GM23248 (cell line): ENCODE measurements at regions not wholly inside any gene's neighbourhood (a gene's known extent, or its start where the extent isn't known, plus 50 kb on each side); places are given as distances from the start of the nearest gene placed in this dataset.
A peak's percentile ranks its signal among the peaks of the same experiment; 100 is the strongest.

Source experiments
- DNase-seq: peaks from one replicate; pipeline ENCODE4 v3.0.0-alpha.2; 2015
- H2AFZ ChIP-seq: fragments of 200-600 bp; sonication (generic); 2 replicates; pipeline ENCODE4 v1.6.1; 2016; ENCODE audit warnings: antibody characterized with exemption
- H3F3A ChIP-seq: fragments of 200-600 bp; sonication (generic); 2 replicates; pipeline ENCODE4 v1.6.1; 2016; ENCODE audit warnings: mild to moderate bottlenecking, antibody characterized with exemption, mixed run types; ENCODE audit not compliant: insufficient read depth
- H3K27ac ChIP-seq: fragments of 200-600 bp; sonication (generic); 2 replicates; pipeline ENCODE4 v1.5.1; 2016; ENCODE audit warnings: mild to moderate bottlenecking
- H3K27me3 ChIP-seq: fragments of 200-600 bp; sonication (generic); replicated peaks from 2 replicates; pipeline ENCODE4 v1.6.1; 2016; ENCODE audit warnings: mild to moderate bottlenecking; ENCODE audit not compliant: insufficient read depth
- H3K36me3 ChIP-seq: fragments of 200-600 bp; sonication (generic); 2 replicates; pipeline ENCODE4 v1.6.1; 2016; ENCODE audit warnings: low read depth, mild to moderate bottlenecking
- H3K4me1 ChIP-seq: fragments of 200-600 bp; sonication (generic); 2 replicates; pipeline ENCODE4 v1.6.1; 2016; ENCODE audit warnings: mild to moderate bottlenecking; ENCODE audit not compliant: insufficient read depth
- H3K4me2 ChIP-seq: fragments of 200-600 bp; sonication (generic); one replicate; pipeline ENCODE4 v1.6.1; 2016; ENCODE audit warnings: mild to moderate bottlenecking; ENCODE audit not compliant: unreplicated experiment
- H3K4me3 ChIP-seq: fragments of 200-600 bp; sonication (generic); 2 replicates; pipeline ENCODE4 v1.5.1; 2016; ENCODE audit warnings: mild to moderate bottlenecking
- H3K79me2 ChIP-seq: fragments of 200-600 bp; sonication (generic); 2 replicates; pipeline ENCODE4 v1.6.1; 2016; ENCODE audit warnings: mild to moderate bottlenecking; ENCODE audit not compliant: insufficient read depth
- H3K9ac ChIP-seq: fragments of 200-600 bp; sonication (generic); 2 replicates; pipeline ENCODE4 v1.6.1; 2016; ENCODE audit warnings: mild to moderate bottlenecking
- H3K9me2 ChIP-seq: fragments of 200-600 bp; sonication (generic); 2 replicates; pipeline ENCODE4 v1.6.1; 2016; ENCODE audit warnings: mixed run types, mild to moderate bottlenecking, moderate library complexity; ENCODE audit not compliant: insufficient read depth
- H3K9me3 ChIP-seq: fragments of 200-600 bp; sonication (generic); one replicate; pipeline ENCODE4 v1.6.1; 2017; ENCODE audit warnings: low read depth
- H4K20me1 ChIP-seq: fragments of 200-600 bp; sonication (generic); 2 replicates; pipeline ENCODE4 v1.6.0; 2016; ENCODE audit not compliant: insufficient read depth
- EZH2 ChIP-seq: fragments of 200-600 bp; sonication (generic); IDR thresholded peaks from 2 replicates; pipeline ENCODE4 v1.6.1; 2018; ENCODE audit warnings: antibody characterized with exemption, mild to moderate bottlenecking; ENCODE audit not compliant: insufficient read depth, poor library complexity, severe bottlenecking
- EZH2phosphoT487 ChIP-seq: fragments of 200-600 bp; sonication (generic); IDR thresholded peaks from 2 replicates; pipeline ENCODE4 v1.6.1; 2018; ENCODE audit warnings: antibody characterized with exemption, moderate library complexity, mild to moderate bottlenecking, low read depth; ENCODE audit not compliant: insufficient read depth
- WGBS, 2 experiments: methylation state at CpG; one replicate each; pipeline ENCODE4 v1.1.6; 2015 to 2017; ENCODE audit warnings: low lambda C conversion rate in 2 of 2, low coverage in 1 of 2; ENCODE audit errors: missing lambda C conversion rate in 2 of 2; 5-methylcytosine and 5-hydroxymethylcytosine counted together
- in situ Hi-C: fragments of 300-500 bp; cut with MboI; formaldehyde crosslinking; loops from 2 replicates; pipeline ENCODE4 v1.15.0; 2020

GRCh38 chr6:44016131-44016870 is 111.0 kb downstream of the MRPL14 start:
- H3K9me2 ChIP-seq: no peaks in the 10 kb centered on the region
- no peaks in the 10 kb centered on the region for H3K27me3 ChIP-seq
- no peaks in the 10 kb centered on the region for H4K20me1 ChIP-seq
- H3K9me3 ChIP-seq: no peaks in the 10 kb centered on the region
- DNase-seq: peak; percentile 56
- H3K79me2 ChIP-seq: no peaks in the 10 kb centered on the region
- no peak overlapping the region for H2AFZ ChIP-seq
- H3K36me3 ChIP-seq: no peaks in the 10 kb centered on the region
- H3K4me3 ChIP-seq: no peak overlapping the region
- WGBS, 2 experiments: 84 to 87% methylated on average over 5 of the region's 5 CpGs
- H3K9ac ChIP-seq: no peak overlapping the region
- TF ChIP-seq EZH2phosphoT487: no peak
- no peak for TF ChIP-seq EZH2
- H3K4me2 ChIP-seq: no peak overlapping the region
- no peak overlapping the region for H3K27ac ChIP-seq
- H3F3A ChIP-seq: peaks cover 20% of the 10 kb centered on the region
- in situ Hi-C loops: no loop called here
- peaks cover 21% of the 10 kb centered on the region for H3K4me1 ChIP-seq

- Histone ChIP-seq H3K4me2 (peak overlapping the region; percentile 55), H2AFZ (no peak overlapping the region), H3K9ac (peak overlapping the region; percentile 71), H3K27me3 (no peaks in the 10 kb centered on the region), H3K4me1 (peaks cover 26% of the 10 kb centered on the region), H3K27ac (peak overlapping the region; percentile 90), H3F3A (peaks cover 24% of the 10 kb centered on the region), H3K9me3 (no peaks in the 10 kb centered on the region), H3K9me2 (no peaks in the 10 kb centered on the region), H4K20me1 (no peaks in the 10 kb centered on the region), H3K79me2 (no peaks in the 10 kb centered on the region), H3K4me3 (no peak overlapping the region), H3K36me3 (no peaks in the 10 kb centered on the region)
- peak; percentile 89 for DNase-seq
- WGBS, 2 experiments: 33 to 36% methylated on average over 3 of the region's 3 CpGs
- no peak for TF ChIP-seq EZH2phosphoT487
- no peak for TF ChIP-seq EZH2
- in situ Hi-C loops: no loop called here
These were observed 115.2 kb downstream of the MRPL14 start for GRCh38 chr6:44012078-44012493.

DNA sequence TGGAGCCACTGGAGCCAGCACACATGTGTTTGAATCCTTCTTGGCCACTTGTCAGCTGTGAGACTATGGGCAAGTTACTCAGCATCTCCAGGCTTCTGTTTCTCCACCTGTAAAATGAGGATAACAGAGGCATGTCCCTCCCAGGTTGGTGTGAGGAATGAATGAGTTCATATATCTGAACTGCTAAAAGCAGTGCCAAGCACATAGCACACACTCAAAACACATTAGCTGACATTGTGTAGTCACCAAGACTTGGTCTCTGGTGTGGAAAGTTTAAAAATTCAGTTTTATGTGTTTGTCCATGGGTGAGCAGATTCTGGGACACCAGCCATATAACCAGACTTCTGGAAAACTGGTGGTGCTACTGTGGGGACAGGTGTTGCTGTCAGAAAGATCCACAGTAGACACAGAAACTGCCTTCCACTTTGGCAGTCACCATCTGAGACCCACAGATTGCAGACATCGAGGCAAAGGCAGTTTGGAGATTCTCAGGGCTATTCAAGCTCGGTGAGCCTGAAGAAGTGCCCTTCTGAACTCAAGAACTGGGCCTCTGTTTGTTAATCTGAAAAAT is 115.8 kb downstream of the MRPL14 start:
- 94 to 100% methylated on average over 2 of the region's 2 CpGs for WGBS, 2 experiments
- H3K36me3 ChIP-seq: no peaks in the 10 kb centered on the region
- no peak overlapping the region for H2AFZ ChIP-seq
- H3K27me3 ChIP-seq: no peaks in the 10 kb centered on the region
- no peaks in the 10 kb centered on the region for H3K79me2 ChIP-seq
- peak overlapping the region; percentile 55 for H3K4me2 ChIP-seq
- H4K20me1 ChIP-seq: no peaks in the 10 kb centered on the region
- H3K27ac ChIP-seq: peak overlapping the region; percentile 90
- 0 out of 2 replicates have a peak overlapping the region, but pooled peaks have one; percentile 10 for H3K4me3 ChIP-seq
- in situ Hi-C loops: no loop called here
- peaks cover 24% of the 10 kb centered on the region for H3K4me1 ChIP-seq
- TF ChIP-seq EZH2phosphoT487: no peak
- no peak for TF ChIP-seq EZH2
- H3K9me2 ChIP-seq: no peaks in the 10 kb centered on the region
- peak overlapping the region; percentile 71 for H3K9ac ChIP-seq
- peak; percentile 43 for DNase-seq
- no peaks in the 10 kb centered on the region for H3K9me3 ChIP-seq
- peaks cover 20% of the 10 kb centered on the region for H3F3A ChIP-seq

DNA sequence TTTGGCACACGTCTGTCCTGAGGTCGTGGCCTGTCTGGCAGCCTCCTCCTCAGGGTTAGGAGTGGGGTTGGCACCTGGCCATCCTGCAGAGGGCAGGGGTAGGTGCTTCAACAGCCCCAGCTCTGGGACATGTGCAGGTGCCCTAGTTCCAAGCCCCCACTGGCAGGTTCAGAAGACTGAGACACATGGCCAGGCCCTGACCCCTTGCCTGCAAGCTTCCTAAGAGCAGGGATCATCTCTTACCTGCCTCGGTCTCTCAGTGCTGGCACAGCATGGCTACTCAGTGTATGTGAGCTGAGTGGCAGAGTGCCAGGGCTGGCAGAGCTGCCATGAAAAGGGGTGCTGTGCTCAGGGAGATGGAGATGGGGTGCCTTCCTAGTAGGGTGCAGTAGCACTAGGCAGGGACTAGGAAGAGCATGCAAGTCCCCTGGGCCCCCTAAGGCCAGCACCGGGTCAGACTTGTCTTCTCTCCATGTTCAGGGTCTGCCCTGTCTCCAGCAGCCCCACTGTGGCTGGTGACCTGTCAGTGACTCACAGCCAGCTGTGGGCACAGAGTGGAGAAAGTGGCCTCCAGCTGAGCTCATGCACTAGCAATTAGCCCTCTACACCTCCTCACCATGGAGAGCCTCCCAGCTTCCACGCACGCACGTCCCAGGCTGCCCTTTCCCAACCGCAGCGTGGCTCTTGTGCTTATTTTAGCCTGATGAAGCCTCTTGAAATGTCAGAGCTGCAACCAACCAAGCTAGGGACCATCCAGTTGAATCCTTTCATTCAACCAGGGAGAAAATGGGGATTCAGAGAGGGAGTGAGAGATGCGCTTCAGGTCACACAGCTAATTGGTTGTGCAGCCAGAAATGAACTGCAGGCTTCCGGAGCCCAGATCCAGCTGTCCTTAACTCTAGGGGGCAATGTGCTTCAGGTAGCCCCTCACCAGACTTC is 116.6 kb downstream of the MRPL14 start:
- Histone ChIP-seq H3F3A (peaks cover 17% of the 10 kb centered on the region), H4K20me1 (no peaks in the 10 kb centered on the region), H3K79me2 (no peaks in the 10 kb centered on the region), H3K9ac (peak overlapping the region; percentile 71), H3K4me3 (0 out of 2 replicates have a peak overlapping the region, but pooled peaks have one; percentile 10), H2AFZ (no peak overlapping the region), H3K27me3 (no peaks in the 10 kb centered on the region), H3K36me3 (no peaks in the 10 kb centered on the region), H3K9me2 (no peaks in the 10 kb centered on the region), H3K4me1 (peaks cover 20% of the 10 kb centered on the region), H3K4me2 (peak overlapping the region; percentile 73), H3K9me3 (no peaks in the 10 kb centered on the region), H3K27ac (peak overlapping the region; percentile 90)
- peak; percentile 98 for DNase-seq
- WGBS, 2 experiments: 34 to 40% methylated on average over 10 to 11 of the region's 11 CpGs
- TF ChIP-seq EZH2phosphoT487: no peak
- no peak for TF ChIP-seq EZH2
- in situ Hi-C loops: no loop called here
